Fibroblast of lung (primary cell): ENCODE measurements at regions not wholly inside any gene's neighbourhood (a gene's known extent, or its start where the extent isn't known, plus 50 kb on each side); places are given as distances from the start of the nearest gene placed in this dataset.

ENCODE experiments used
- CTCF ChIP-seq, 2 donors: IDR thresholded peaks in 1 of 2; conservative IDR thresholded peaks in 1 of 2; 1 replicate in 1 of 2; 2 replicates in 1 of 2; pipeline ENCODE4 v1.5.1; 2011 to 2012; ENCODE audit warnings: low read length in 2 of 2, control low read depth in 1 of 2, inconsistent platforms in 1 of 2, low read depth in 1 of 2, mild to moderate bottlenecking in 1 of 2
- EZH2 ChIP-seq: IDR thresholded peaks from 2 replicates; pipeline ENCODE4 v1.5.1; 2012; ENCODE audit warnings: low read length, control low read depth, mild to moderate bottlenecking; ENCODE audit errors: missing control alignments

- no peak for TF ChIP-seq CTCF (conservative IDR thresholded peaks at IDR 0.05 in 1 of 2, IDR thresholded peaks at IDR 0.05 in 1 of 2; ENCODE audit: low read depth in 1 of 2, low read length in 2 of 2)
- no peak for TF ChIP-seq EZH2
These were observed 211.5 kb upstream of the P2RY1 start for GRCh38 chr3:152623286-152623911.
